Stimulated activated CD8-positive, alpha-beta memory T cell treated with anti-CD3 and anti-CD28 coated beads, Interleukin-4, amount 100 ng/mL, for 4 hours (primary cell): ENCODE measurements at regions not wholly inside any gene's neighbourhood (a gene's known extent, or its start where the extent isn't known, plus 50 kb on each side); places are given as distances from the start of the nearest gene placed in this dataset.
"Not testable (repeated sequence)": the region's sequence is repeated elsewhere in the genome, so short reads cannot be mapped to it uniquely, and the experiment has no call there.

Experiments used
- DNase-seq, 2 donors: peaks; one replicate each; pipeline ENCODE4 v3.0.0-alpha.2; 2020; ENCODE audit warnings: low read depth in 2 of 2, low spot score in 1 of 2

DNA sequence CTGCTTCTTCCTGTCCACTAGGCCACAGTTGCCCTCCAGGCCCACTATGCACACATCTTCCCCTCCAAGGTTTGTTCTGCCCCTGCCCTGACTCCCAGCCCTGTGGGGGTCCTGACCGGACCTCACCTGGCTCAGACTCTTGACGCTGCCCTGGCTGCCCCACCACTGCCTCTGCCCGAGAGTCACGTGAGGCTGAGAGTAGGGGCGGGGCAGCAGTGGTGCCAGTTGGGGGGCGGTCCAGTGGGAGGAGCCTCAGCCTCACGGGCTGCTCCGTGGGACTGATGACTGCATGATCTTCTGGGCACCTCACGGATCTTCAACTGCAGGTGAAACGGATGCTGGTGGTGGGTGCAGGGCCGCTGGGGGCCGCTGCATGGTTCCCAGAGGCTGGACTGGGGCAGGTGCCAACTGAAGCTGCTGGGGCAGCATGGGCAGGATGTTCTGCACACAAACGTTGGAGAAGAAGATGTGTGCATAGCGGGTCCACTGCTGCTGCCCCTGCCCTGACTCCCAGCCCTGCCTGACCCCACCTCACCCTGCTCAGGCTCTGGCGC, 77.6 kb downstream of the HHIPL2 start:
- not testable (repeated sequence) for DNase-seq

DNA sequence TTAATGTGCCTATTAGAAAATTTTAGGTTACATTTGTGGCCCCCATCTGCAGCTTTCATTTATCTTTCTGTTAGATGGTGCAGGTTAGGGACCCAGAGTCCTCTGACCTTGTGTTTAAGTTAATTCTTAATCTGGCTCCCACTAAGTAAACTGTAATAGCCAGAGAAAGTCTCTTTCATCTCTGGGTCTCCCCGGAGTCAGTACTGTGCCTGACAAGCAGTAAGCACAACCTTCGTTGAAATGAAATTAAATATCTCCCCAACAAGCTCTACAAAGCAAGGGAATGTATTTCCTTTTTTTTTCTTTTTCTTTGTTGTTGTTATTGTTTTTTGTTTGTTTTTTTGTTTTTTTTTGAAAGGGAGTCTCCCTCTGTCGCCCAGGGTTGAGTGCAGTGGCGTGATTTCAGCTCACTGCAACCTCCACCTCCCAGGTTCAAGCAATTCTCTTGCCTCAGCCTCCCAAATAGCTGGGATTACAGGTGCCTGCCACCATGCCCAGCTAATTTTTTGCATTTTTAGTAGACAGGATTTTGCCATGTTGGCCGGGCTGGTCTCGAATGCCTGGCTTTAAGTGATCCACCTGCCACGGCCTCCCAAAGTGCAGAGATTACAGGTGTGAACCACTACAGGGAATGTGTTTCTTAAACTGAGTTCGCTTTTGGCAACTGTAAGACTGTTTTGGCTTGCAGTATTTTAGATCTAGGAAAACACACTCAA, 81.6 kb downstream of the HHIPL2 start:
- DNase-seq: no peak

DNA sequence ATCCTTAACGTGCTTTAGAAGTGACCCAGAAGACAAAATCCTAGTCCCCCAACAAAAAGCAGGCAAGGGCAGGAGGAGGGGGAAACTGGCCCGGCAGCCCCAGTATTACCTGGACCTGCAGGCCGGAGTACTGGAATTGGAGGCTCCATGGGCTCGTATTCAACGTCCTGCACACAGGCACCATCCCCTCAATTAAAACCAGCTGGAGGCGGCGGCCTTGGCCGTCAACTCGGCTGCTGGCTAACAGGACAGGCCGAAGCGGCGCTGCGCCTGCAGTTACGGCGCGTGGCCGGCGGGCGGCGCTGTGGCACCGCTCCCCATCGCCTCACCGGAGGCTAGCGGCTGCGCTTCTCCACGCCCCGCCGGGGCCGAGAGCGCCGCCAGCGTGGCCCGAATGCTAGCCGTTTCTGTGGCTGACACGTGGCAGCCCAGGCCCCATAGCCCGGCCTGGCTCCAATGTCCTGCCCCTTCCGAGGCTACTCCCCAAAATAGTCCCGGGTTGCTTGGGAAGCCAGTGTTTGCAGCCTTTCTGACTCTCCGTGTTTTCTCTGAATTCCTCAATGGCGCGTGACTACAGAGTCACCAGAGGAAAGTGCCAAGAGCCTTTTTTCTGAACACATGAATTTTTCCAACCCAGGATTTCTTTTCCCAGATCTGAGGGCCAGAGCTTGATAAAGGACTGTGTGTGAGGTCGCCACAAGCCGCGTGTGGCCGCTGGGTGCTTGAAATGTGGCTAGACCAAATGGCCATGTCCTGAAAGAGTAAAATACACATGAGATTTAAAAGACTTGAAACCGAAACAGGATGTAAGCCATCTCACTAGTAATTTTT, 82.5 kb downstream of the HHIPL2 start:
- DNase-seq: peak; percentile 30 to 38

DNA sequence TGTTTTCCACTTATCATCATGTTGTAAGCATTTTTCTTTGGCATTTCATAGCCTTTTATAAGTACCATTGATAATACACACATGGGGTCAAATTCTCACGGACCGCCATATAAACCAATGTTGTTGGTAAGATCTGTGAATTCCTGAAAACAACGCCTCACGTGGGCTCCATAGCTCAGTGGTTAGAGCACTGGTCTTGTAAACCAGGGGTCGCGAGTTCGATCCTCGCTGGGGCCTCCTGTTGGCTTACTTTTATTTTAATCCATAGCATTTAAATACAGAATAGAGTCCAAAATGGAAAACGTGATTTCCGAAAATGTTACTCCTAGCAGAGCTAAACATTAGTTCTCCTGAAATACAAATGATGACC, 83.1 kb downstream of the HHIPL2 start:
- DNase-seq: peak; percentile 10 to 16

DNA sequence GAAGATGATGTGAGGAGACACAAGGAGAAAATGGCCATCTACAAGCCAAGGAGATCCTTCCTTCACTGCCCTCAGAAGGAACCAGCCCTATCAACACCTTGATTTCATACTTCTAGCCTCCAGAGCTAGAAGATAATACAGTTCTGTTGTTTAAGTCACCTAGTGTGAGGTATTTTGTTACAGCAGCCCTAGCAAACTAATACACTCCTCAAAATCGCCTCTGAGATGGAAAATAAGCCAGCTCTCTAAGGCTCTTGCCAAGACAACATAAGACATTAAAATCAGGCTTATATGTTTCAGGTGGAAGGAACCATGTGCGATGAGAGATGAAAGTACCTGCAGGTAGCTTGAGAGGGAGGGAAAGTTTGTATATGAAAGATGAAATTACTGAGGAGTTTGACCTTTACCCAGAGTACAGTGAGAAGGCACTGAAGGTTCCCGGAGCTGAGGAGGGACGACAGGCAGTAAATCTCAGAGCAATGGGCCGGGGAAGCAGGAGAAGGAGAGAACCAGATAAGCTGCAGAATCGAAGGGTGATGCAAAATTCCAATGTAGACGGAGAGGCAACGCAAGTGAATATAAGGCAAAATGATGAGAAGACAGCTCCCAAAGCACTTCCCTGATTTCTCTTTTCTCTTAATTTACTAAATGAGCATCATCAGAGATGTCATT, 84.7 kb downstream of the HHIPL2 start:
- DNase-seq: no peak

DNA sequence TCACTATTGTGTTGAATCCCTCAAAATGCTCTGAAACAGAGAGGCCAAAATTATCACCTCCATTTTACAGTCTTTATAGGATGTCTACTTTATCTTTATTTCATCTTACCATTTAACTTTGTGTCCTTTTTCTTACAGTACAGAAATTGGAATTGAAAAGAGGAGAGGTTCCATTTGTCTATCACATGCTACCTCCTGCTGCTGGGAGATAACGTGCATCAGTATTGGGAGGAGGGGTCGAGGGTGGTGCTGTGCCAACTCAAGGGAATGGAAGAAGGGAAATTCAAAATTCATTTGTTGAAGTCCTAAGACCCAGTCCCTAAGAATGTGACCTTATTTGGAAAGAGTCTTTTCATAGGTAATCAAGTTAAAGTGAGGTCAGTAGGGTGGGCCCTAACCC, 85.3 kb downstream of the HHIPL2 start:
- no peak for DNase-seq

DNA sequence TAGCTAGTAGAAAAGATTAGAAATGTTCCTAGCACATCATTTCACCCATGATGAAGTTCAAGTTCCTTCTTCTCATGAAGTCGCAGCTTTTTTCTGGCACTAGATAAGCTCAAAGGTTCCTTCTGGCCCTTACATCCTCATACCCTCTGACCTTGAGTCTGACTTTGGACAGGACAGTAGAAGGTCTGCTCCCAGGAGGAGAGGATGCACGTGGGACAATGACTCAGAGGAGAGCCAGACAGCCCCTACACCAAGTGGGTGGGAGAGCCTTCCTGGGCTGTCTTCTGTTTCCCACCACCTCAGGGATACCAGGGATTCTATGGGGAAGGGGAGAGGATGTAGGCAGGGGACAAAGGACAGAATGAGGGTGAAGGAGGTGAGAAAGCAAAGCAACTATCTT, 86.0 kb downstream of the HHIPL2 start:
- DNase-seq: no peak

DNA sequence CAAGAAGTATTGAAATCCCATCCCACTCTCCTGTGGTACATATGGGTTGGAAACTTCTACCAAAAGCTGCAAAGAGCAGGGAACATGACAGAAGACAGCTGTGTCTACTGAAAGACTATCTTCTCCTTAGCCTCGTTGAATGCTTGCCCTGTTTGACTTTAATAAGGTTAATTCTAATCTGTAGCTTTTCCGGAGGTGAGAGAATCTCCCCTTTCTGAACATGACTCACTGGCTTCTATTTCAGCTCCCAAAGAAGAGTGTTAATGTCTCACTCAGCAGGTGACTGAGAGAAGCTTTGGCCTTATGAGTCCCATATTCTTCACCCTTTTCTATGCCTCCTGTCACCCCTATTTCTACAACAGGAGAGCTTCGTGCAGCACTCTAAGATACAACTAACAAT, 88.3 kb downstream of the HHIPL2 start:
- no peak for DNase-seq

DNA sequence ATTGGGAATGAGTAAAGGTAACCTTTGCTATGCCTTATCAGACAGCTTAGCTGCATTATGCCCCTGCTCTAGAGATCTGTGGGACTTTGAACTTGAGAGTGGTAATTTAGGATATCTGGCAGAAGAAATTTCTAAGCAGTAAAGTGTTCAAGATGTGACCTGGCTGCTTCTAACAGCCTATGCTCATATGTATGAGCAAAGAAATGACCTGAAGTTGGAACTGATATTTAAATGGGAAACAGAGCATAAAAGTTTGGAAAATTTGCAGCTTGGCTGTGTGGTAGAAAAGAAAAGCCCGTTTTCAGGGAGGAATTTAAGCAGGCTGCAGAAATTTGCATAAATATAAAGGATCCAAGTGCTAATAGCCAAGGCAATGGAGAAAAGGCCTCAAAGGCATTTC, 90.4 kb downstream of the HHIPL2 start:
- no peak for DNase-seq

DNA sequence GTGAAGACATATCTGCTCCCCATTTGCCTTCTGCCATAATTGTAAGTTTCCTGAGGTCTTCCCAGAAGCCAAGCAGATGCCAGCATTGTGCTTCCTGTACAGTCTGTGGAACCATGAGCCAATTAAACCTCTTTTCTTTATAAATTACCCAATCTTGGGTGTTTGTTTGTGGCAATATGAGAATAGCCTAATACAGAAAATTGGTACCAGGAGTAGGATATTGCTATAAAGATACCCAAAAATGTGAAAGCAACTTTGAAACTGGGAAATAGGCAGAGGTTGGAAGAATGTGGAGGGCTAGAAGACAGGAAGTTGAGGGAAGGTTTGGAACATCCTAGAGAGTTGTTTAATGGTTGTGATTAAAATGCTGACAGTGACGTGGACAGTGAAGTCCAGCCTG, 90.8 kb downstream of the HHIPL2 start:
- no peak for DNase-seq

DNA sequence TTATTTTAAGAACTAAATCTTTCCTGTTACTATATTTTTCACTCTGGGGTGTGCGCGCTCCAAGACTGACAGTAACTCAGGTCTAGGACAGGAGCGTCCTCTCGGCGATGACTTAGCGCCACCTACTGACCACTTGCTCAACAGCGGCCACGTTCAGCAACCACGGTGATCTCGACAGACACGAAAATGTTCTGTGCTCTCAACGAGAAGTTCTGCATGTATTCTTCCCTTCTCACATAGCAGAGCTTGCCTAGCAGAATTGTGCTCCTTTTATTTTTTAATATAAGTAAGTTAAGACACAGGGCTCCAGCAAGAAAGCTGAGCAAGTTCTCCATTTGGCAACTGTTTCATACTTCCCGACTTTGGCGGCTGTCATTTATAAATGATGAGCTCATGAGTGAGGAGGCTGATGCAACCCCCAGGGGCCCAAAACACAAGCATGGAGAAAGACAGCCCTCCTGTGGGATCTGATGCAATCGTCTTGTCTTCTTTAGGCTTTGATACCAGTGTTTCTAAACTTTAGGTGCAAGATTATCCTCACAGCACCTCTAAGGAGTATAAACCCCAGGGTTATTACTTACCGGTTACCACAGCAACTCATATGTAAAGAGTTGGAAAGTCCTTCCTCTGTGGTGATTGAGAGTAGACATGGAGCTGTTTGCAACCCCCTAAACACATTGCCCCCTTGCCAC, 92.6 kb downstream of the HHIPL2 start:
- DNase-seq: peak; percentile 60 to 64

DNA sequence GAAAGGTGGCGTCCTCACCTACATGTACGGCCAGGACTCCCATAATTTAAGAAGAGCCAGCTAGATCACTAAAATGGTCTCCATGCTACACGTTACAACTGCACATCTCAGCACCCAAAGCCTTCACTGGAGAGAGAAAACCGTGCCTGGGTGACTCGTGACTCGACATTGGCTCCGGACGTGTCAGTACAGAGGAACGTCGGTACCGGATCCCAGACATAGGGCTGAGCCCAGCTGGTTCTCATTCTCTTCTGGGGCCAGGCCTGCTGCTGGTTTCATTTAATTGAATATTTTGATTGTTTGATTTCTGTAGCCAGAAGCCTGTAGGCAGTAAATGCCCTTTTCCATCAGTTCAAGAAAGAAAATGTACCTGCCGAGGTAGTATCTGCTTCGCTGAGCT, 93.1 kb downstream of the HHIPL2 start:
- no peak for DNase-seq

DNA sequence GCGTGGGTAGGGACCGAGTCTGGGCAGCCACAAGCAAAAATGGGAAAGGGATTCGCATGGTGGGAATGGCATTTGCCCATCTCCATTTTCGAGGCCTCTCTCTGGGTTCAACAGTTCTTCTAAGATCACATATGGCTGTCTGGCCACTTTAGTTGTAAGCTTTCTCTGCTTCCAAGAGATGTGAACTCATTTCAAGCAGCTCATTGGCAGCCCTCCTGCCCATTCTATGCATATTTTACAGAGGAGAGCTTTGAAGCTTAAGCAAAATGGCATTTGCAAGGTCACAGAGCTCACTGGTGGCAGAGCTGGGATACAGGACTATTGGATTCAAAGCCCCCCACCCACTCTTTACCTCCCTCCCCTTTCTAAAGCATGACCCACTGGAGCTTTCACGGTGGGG, 93.7 kb downstream of the HHIPL2 start:
- no peak for DNase-seq

DNA sequence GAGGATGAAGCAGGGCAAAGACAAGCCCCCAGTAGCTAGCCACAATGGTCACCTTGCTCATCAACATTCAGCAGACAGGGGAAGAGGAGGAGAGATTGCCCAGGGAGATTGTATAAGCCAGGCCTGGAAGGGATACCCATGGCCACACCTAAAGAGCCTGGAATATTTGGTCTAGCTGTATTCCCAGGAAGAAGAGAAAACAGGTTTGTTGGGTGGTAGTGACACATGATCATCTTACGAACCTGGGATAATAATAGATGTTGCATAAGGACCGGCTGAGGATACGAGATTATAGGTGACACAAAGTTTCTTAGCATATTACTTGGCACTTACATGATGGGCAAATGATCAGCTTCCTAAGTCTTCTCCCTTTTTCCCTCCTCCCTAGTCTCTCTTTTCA, 95.9 kb downstream of the HHIPL2 start:
- DNase-seq: no peak

DNA sequence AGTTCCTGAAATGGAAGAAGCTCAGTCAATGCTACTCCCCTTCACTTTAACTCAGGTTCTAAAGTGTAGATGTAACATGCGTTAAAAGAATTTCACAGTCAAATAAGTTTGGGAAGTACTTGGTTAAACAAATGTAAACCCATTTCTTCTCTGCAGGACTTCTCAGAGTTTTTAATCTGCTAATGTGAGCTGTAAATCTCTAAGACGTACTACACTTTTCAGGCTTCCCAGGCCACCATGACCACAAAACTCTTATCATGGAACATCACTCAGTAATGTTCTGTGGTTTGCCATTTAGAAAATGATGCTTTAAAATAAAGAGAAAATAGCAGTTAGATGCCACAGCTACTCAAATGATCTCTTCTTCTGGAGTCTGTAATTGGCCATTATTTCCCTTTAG, 104.3 kb downstream of the HHIPL2 start:
- no peak for DNase-seq

DNA sequence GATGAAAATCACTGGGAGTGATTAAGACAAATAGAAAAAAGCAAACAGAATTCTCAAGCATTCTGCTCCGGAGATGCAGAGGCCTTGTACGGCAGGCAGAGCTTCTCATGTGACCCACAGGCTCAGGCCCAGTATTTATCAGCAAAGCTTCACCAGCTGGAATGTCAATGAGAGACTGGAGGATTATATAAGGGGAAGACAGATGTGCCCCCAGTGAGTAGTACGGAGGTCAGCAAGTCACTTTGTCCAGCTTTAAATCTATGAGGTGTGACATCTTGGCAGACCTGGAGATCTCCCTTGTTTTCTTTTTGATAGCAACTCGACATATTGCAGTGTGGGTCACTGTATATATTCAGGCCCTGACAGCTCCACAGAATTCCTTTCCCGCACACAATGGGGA, 106.8 kb downstream of the HHIPL2 start:
- DNase-seq: no peak

DNA sequence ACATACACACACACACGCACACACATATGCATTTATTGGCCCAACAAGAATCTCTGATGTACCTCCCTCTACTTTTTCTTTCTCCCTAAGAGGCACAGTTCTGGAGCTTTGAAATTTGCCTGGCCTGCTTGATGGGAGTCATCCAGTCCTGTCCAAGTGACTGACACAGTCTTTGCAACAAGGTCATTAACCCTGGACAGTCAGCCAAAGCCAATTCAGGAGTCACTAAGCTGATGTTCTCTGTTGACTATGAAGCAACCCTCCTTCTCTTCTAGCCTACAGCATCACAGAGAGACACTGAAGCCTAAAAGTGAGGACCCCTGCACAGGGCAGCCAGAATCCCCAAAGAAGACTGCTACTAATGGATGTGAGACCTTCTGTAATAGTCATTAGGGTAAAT, 123.1 kb downstream of the HHIPL2 start:
- DNase-seq: no peak

DNA sequence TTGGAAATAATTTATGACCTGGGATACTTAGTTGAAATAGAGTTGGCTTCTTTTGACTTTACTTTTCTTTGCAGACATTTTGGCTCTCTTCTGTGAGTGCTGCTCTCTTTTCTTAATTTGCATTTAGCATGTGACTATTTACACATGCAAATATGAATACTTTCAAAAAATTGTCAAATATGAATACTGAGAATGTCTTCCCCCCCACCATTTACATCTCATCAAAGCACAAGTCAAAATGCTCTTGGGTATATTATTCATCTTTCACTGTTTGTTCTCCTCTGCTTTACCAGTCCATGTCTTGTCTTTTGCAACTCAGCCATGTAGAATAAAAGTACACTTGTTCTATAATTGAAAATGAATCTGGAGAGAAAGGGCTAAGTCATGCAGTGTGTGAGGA, 126.5 kb downstream of the HHIPL2 start:
- DNase-seq: no peak

DNA sequence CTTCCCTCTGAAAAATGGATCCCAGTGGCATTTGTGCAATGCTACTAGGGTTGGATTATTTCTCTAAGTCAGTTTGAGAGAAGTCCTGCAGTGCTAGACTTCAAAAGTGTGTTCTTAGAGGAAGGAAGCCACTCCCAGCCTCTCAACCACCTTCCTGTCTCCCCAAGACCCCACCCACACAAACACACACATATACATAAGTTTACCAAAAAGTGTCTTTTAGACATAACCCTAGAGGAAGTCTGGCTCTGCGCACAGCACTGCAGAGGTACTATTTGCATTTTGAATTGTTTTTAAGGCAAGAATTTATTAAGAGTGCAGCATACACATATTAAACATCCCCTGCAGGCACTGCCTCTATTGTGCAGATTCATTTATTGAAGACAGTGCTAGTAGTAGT, 127.3 kb downstream of the HHIPL2 start:
- no peak for DNase-seq

DNA sequence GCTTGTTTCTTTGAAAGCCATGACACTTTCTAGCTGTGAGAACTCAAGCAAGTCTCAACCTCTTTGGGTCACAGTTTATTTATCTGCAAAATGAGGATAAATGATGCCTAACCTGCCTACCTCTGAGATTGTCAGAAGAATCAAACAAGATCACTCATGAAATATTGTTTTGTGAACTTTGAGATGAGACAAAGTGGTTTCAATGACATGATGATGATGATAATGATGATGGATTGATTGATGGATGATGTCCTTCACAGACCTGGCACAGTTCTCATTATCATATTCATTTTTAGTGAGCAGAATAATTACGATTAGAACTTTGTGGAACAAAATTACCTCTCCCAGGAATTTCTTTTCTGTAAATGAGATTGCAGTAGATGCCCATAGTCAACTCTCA, 129.2 kb downstream of the HHIPL2 start:
- DNase-seq: no peak

DNA sequence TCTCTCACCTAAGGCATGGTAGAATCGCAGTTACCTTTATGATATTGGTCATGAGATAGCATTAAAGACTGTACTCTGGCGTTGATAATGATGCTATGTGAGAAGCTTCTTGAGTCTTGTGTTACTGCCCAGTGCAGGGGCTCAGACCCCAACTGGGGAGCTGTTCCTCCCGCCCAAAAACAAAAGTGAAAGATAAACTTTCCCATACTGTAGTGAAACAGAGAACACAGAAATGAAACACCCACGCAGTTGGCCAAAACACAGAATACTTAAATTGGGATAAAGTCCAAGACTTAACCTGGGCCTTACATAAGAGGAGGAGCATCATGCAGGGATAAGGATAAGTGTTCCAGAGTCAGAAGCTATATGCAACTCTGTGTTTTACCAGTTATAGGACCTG, 130.6 kb downstream of the HHIPL2 start:
- no peak for DNase-seq
